ENCODE measurements at regions not wholly inside any gene's neighbourhood (a gene's known extent, or its start where the extent isn't known, plus 50 kb on each side); places are given as distances from the start of the nearest gene placed in this dataset.

- DNase-seq (ENCODE audit: low read depth, low spot score), result no peak
- in situ Hi-C loops (cut with HindIII; ENCODE audit: low pct_unique_long_range_greater_than_20kb, low sequenced_read_pairs), result no loop called here
Observed at GRCh38 chr9:117987945-117988344, 283.7 kb downstream of the TLR4 start.

GRCh38 chr9:117992006-117992405, 287.8 kb downstream of the TLR4 start:
- in situ Hi-C loops (cut with HindIII; ENCODE audit: low pct_unique_long_range_greater_than_20kb, low sequenced_read_pairs), result no loop called here
- DNase-seq (ENCODE audit: low read depth, low spot score), result no peak

- in situ Hi-C loops (cut with HindIII; ENCODE audit: low pct_unique_long_range_greater_than_20kb, low sequenced_read_pairs), result no loop called here
- DNase-seq (ENCODE audit: low read depth, low spot score), result no peak
Observed at GRCh38 chr9:118000581-118000980, 296.4 kb downstream of the TLR4 start.

GRCh38 chr9:118003240-118003639, 299.0 kb downstream of the TLR4 start:
- no peak for DNase-seq (ENCODE audit: low read depth, low spot score)
- in situ Hi-C loops (cut with HindIII; ENCODE audit: low pct_unique_long_range_greater_than_20kb, low sequenced_read_pairs), result no loop called here

- DNase-seq (ENCODE audit: low read depth, low spot score), result no peak
- in situ Hi-C loops (cut with HindIII; ENCODE audit: low pct_unique_long_range_greater_than_20kb, low sequenced_read_pairs), result no loop called here
Observed at GRCh38 chr9:118008246-118008645, 304.0 kb downstream of the TLR4 start.

- in situ Hi-C loops (cut with HindIII; ENCODE audit: low pct_unique_long_range_greater_than_20kb, low sequenced_read_pairs), result no loop called here
Observed at GRCh38 chr9:118009614-118010013, 305.4 kb downstream of the TLR4 start.

GRCh38 chr9:118017607-118018122, 313.5 kb downstream of the TLR4 start:
- in situ Hi-C loops (cut with HindIII; ENCODE audit: low pct_unique_long_range_greater_than_20kb, low sequenced_read_pairs), result no loop called here
- DNase-seq (ENCODE audit: low read depth, low spot score), result no peak

More at GRCh38 chr9:118009614-118010013, 305.4 kb downstream of the TLR4 start:
- no peak for DNase-seq (ENCODE audit: low read depth, low spot score)

GRCh38 chr9:118023644-118024043, 319.4 kb downstream of the TLR4 start:
- DNase-seq (ENCODE audit: low read depth, low spot score), result no peak

GRCh38 chr9:118028225-118028624, 324.0 kb downstream of the TLR4 start:
- in situ Hi-C loops (cut with HindIII; ENCODE audit: low pct_unique_long_range_greater_than_20kb, low sequenced_read_pairs), result no loop called here
- no peak for DNase-seq (ENCODE audit: low read depth, low spot score)

More at GRCh38 chr9:118023644-118024043, 319.4 kb downstream of the TLR4 start:
- in situ Hi-C loops (cut with HindIII; ENCODE audit: low pct_unique_long_range_greater_than_20kb, low sequenced_read_pairs), result no loop called here

- in situ Hi-C loops (cut with HindIII; ENCODE audit: low pct_unique_long_range_greater_than_20kb, low sequenced_read_pairs), result no loop called here
- DNase-seq (ENCODE audit: low read depth, low spot score), result no peak
Observed at GRCh38 chr9:118029425-118029824, 325.2 kb downstream of the TLR4 start.

- in situ Hi-C loops (cut with HindIII; ENCODE audit: low pct_unique_long_range_greater_than_20kb, low sequenced_read_pairs), result no loop called here
- DNase-seq (ENCODE audit: low read depth, low spot score), result no peak
Observed at GRCh38 chr9:118034701-118035100, 330.5 kb downstream of the TLR4 start.

GRCh38 chr9:118038713-118039112, 334.5 kb downstream of the TLR4 start:
- DNase-seq (ENCODE audit: low read depth, low spot score), result no peak
- in situ Hi-C loops (cut with HindIII; ENCODE audit: low pct_unique_long_range_greater_than_20kb, low sequenced_read_pairs), result no loop called here

- DNase-seq (ENCODE audit: low read depth, low spot score), result no peak
- in situ Hi-C loops (cut with HindIII; ENCODE audit: low pct_unique_long_range_greater_than_20kb, low sequenced_read_pairs), result no loop called here
Observed at GRCh38 chr9:118058227-118058626, 354.0 kb downstream of the TLR4 start.

GRCh38 chr9:118059484-118060278, 355.5 kb downstream of the TLR4 start:
- in situ Hi-C loops (cut with HindIII; ENCODE audit: low pct_unique_long_range_greater_than_20kb, low sequenced_read_pairs), result no loop called here
- peak; percentile 11 for DNase-seq (ENCODE audit: low read depth, low spot score)

GRCh38 chr9:118083161-118083560, 379.0 kb downstream of the TLR4 start:
- in situ Hi-C loops (cut with HindIII; ENCODE audit: low pct_unique_long_range_greater_than_20kb, low sequenced_read_pairs), result no loop called here
- no peak for DNase-seq (ENCODE audit: low read depth, low spot score)

GRCh38 chr9:118088090-118088489, 383.9 kb downstream of the TLR4 start:
- in situ Hi-C loops (cut with HindIII; ENCODE audit: low pct_unique_long_range_greater_than_20kb, low sequenced_read_pairs), result no loop called here
- no peak for DNase-seq (ENCODE audit: low read depth, low spot score)

- in situ Hi-C loops (cut with HindIII; ENCODE audit: low pct_unique_long_range_greater_than_20kb, low sequenced_read_pairs), result no loop called here
- DNase-seq (ENCODE audit: low read depth, low spot score), result no peak
Observed at GRCh38 chr9:118091226-118091625, 387.0 kb downstream of the TLR4 start.

- in situ Hi-C loops (cut with HindIII; ENCODE audit: low pct_unique_long_range_greater_than_20kb, low sequenced_read_pairs), result no loop called here
- peak; percentile 69 for DNase-seq (ENCODE audit: low read depth, low spot score)
Observed at GRCh38 chr9:118091711-118092500, 387.7 kb downstream of the TLR4 start.

- in situ Hi-C loops (cut with HindIII; ENCODE audit: low pct_unique_long_range_greater_than_20kb, low sequenced_read_pairs), result no loop called here
- no peak for DNase-seq (ENCODE audit: low read depth, low spot score)
Observed at GRCh38 chr9:118094387-118094786, 390.2 kb downstream of the TLR4 start.
